ENCODE measurements at regions not wholly inside any gene's neighbourhood (a gene's known extent, or its start where the extent isn't known, plus 50 kb on each side); places are given as distances from the start of the nearest gene placed in this dataset.
"Not testable (repeated sequence)": the region's sequence is repeated elsewhere in the genome, so short reads cannot be mapped to it uniquely, and the experiment has no call there.

DNA sequence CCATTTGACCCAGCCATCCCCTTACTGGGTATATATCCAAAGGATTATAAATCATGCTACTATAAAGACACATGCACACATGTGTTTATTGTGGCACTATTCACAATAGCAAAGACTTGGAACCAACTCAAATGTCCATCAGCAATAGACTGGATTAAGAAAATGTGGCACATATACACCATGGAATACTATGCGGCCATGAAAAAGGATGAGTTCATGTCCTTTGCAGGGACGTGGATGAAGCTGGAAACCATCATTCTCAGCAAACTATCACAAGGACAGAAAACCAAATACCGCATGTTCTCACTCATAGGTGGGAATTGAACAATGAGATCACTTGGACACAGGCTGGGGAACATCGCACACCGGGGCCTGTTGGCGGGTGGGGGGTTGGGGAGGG is 913.4 kb upstream of the DIAPH2 start:
- DNase-seq (ENCODE audit: low spot score) = not testable (repeated sequence)

DNA sequence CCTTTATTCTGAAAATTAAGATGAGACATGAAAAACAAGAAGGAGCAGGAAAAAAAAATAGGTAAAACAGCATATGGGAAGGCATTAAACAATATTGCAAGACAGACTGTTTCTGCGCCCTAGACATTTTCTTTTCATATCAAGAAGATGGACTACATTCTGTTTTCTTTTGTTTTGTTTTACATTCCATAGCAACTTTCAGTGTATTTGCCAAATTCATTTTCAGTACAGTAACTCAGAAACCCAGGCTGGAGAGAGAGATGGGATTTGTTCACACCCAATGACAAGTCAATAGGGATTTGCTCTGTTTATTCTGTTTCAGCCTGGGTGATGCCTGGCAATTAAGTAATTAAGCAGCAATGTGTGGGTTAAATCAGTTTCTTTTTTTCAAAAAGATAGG is 892.8 kb upstream of the DIAPH2 start:
- DNase-seq (ENCODE audit: low spot score) = no peak

DNA sequence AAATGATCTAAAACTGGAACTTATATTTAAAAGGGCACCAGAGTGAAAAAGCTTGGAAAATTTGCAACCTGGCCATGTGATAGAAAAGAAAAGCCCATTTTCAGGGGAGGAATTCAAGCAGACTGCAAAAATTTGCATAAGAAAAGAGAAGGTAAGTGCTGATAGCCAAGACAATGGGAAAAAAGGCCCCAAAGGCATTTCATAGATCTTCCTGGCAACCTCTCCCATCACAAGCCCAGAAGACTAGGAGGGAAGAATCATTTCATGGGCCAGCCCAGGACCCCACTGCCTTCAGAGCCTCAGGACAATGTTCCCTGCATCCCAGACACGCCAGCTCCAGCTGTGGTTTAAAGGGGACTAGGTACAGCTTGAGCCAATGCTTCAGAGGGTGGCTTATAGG is 887.3 kb upstream of the DIAPH2 start:
- no peak for DNase-seq (ENCODE audit: low spot score)

DNA sequence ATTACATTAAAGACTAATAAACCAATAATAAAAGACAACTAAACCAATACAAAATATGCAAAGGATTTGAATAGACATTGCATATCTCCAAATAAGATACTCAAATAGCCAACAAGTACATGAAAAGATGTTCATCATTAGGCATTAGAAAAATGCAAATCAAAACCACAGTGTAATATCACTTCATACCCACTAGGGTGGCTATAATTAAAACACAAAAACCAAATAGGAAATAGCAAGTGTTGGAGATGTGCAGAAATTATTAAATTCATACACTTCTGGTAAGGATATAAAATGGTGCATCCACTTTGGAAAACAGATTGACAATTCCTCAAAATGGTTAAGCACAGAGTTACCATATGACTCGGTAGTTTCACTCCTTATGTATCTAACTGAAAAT is 860.8 kb upstream of the DIAPH2 start:
- no peak for DNase-seq (ENCODE audit: low spot score)

DNA sequence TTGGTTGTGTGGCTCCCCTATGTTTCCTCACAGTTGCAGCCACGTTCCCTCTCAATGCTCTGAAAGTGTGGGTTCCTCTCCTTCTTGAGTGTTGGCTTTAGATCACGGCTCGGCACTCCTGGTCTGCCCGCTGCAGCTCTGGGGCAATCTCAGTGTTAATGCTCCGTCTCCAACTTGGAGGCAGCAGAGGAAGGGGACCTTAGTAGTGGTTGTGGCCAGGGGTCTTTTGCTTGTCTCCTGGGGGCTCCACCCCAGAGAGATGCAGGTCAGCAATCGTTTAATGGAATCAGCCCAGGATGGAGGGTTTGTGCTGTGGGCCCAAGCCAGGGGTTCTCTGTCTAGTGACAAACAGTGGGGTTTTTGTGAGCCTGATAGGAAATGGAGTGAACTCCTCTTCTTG is 849.4 kb upstream of the DIAPH2 start:
- no peak for DNase-seq (ENCODE audit: low spot score)

DNA sequence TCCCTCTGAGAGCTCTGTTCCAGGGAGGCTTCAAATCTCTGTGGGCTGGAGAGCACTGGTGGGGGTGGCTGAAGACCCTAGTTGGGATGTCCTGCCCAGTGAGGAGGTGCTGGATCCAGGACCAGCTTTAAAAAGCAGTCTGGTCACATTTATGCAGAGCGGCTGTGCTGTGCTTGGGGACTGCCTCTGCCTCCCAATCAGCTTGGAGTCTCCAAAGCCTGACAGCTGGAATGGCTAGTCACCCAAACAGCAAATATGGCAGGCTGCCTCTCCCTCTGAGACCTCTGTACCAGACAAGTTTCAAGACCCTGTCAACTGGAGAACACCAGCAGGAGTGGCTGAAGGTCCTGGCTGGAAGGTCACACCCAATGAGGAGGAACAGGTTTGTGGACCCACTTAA is 848.1 kb upstream of the DIAPH2 start:
- no peak for DNase-seq (ENCODE audit: low spot score)

DNA sequence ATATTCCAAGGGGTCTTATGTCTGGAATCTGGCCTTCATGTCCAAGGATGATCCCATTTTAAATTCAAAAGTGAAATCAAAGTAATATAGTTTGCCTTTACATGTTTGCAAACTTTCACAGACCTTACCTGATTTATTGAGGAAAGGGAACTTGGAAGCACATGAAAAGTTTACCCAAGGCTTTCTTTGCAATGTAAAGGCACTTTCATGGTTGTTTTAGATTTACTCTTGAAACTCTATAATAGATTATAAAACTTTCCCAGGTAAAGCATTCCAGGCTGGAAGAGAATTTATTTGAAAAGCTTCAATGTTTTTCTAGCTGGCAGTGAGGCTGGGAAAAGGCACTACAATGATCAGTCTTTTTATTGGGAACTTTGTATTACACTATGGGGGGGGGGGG is 842.8 kb upstream of the DIAPH2 start:
- no peak for DNase-seq (ENCODE audit: low spot score)

DNA sequence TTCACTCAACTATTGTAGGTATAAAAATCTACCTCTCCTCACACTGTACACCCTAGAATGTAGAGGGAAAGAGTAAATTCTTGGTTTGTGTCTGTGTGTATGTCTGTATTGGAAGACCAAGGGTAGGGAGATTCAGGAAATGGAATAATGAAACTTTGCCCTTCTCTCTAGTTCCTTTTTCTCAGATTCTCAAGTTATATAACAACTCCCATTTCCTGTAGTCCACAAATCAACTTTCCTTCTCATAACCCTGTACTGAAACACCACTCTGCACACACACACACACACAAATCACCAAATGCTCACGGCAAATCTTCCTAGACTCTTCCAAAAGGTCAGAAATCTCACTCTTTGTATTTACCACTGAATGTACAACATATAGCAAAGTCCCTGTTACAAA is 824.5 kb upstream of the DIAPH2 start:
- no peak for DNase-seq (ENCODE audit: low spot score)

DNA sequence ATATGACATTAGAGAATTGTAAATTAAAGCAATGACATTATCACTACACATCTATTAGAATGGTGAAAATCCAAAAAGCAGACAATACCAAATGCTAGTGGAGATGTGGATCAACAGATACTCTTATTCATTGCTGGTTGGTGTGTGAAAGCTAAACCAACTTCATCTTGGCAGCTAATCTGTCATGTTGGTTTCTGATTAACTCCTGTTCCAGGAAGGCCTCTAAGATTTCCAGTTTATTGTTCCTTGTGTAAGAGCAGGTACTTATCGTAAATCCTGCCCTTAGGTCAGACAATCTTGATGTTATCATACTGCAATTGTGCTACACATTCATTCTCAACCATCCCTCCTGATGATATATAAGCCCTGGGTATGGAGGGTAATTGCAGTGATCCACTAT is 809.0 kb upstream of the DIAPH2 start:
- no peak for DNase-seq (ENCODE audit: low spot score)

DNA sequence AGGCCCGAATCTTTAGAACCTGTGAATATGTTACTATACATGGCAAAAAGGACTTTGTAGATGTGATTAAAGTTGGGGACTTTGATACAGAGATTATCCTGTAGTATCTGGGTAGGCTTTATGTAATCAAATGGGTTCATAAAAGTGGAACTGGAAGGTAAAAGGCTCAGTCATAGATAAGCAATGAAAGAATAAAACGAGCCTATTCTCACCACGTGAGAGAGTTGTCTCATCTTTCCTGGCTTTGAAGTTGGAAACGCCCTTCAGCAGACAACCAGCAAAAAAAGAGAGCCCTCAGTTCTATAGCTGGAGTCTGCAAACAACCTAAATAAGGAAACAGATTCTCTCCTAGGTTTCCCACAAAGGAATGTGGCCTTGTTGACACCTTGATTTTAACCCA is 805.8 kb upstream of the DIAPH2 start:
- DNase-seq (ENCODE audit: low spot score) = no peak

DNA sequence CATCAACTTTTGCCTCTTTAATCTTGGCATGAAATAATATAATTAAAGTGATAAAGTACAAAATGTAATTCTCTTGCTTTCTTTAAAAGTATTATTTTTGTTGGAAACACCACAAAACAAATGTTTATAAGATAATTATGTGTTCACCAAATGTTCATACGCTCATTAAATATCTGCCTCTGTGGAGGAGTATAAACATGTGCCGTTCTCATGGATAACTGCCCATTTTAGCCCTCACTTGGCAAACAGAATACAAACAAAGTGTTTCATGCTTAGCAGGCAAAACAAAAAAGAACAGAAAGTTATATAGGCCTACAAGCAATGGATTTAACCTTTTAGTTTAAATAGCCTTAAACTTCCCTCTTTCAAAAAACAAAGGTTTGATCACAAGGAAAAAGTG is 800.5 kb upstream of the DIAPH2 start:
- DNase-seq (ENCODE audit: low spot score) = no peak

DNA sequence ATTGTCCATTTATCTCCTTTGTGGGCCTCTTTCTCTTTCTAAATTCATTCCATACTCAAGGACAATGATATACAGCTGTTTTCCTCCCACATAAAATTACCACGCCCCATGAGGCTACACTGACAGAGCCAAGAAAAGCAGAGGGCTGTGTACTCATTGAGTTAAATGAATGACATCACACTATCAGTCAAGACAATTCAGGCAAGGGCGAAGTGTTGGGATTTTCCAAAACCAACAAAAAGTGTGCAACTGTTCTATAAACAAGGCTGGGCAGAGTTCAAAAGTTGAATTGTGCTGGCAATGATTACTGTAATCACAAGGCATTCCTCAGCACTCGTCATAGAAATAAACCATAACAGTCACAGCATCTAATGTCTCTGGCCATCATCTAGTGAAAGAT is 799.6 kb upstream of the DIAPH2 start:
- DNase-seq (ENCODE audit: low spot score) = no peak

DNA sequence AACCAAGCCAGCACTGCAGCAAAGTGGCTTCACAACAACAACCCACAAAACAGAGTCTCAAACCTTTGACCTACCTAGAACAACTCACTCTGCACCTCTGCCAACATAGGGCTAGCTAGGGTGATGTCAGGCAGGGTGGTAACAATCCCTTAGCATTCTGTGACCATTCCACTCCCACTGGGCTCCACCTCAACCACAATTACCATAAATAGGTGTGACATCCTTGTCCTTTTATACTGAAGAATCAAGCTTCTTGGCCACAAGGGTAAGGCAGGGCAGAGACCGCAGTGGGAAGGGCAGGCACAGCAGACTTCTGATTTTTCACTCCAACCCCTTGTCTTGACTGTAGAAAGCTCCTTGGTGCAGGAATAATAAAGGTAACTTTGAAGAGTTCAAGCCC is 795.4 kb upstream of the DIAPH2 start:
- no peak for DNase-seq (ENCODE audit: low spot score)

DNA sequence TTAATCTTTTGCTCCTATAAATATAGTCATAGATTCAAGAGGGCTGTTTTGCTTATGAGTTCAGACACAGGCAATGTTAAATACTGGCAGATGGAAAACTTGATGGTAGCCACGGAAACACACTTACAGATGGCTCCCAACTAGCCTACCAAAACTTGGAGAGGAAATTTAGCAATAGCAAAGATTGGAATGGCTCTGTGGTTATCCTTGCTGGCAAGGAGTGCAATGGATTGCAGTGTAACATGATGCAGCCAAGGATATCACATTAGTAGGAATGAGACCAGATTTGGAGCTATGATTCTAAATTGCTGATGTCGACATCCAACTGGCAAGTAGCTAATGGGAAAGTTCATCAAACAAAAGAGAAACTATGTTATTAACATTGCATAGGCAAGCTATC is 791.0 kb upstream of the DIAPH2 start:
- DNase-seq (ENCODE audit: low spot score) = no peak

DNA sequence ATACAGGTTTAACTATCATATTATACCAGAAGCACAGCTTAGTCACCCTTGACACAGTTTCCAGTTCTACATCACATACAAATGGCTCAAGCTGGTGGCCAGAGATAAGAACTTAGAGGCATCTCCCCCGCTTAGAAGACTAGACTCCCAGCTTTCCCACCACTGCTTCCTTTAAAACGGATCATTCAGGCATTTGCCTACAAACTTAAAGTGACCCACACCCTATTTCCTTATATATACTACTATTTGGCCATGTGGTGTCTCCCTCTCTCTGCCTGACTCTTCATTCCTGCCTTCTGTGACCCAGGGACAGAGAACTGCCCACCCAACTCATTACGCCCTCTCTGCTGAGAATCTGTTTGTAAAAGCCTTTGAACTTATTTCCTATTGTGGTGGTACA is 781.2 kb upstream of the DIAPH2 start:
- no peak for DNase-seq (ENCODE audit: low spot score)

DNA sequence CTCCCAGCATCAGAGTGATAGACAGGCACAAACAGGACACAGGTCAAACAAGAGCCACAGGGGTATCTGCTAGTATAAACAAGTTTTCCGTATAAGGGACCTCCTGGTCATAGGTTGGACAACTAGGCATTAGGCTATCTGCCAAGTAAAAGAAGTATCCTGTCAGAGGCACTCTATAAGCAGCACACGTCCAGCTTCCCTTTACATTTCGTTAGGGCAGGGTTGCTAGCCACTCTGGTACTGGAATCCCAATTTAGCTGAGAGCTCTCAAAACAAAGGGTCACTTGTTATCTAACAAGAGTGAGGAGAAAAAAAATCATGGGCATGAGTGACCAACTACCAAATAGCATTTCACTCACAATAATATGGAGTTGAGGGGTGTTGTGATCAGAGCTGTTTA is 780.7 kb upstream of the DIAPH2 start:
- no peak for DNase-seq (ENCODE audit: low spot score)

DNA sequence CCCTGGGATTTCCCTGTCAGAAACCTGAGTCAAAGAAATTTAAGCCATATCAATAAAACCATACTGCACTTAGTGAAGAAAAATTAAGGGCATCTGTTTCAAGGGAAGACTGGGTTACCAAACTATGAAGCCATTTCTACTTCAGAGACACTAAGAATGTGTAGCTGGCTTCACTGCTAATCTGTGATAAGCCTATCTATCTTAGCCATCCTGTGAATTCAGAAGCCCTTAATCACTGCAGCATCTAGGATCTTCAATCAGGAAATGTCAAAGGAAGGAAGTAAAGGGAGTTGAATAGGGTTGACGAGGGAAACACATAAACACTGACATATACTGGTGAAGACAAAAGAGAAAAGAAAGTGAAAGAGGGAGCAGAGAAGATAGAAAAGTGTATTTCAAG is 777.6 kb upstream of the DIAPH2 start:
- DNase-seq (ENCODE audit: low spot score) = no peak

DNA sequence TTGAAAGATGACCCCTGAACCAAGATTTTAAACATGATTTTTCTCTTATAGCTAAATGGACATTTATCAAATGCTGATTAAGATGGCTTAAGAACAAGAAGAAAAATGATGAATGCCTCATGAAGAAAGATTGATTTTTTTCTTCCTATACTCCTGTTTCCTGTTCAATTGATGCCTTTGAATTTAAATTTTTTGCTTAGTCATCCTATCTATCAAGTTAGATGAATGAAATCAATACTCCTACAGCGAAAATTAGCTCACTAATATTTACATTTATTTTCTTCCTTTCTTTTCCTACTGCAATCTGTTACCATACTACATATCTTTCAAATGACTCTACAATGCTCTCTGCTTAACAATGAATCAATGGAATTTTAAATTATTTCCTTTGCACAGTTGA is 773.6 kb upstream of the DIAPH2 start:
- DNase-seq (ENCODE audit: low spot score) = no peak

DNA sequence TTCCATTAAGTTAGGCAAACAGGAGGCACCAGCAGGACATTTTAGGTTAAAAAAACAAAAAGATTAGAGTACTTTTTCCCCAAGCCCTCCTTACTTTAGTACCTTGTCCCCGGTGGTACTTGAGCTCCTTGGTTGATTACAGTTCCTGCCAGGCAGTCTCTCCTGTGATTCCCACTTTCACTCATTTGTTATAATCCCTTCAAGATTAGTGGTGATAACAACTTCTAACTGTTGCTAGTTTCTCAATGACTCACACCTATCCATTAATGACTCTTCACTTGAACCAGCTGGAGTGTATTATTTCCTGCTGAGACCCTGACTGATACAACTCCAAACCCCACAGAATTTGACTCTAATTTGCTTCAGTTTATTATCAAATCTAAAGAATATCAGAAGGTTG is 765.0 kb upstream of the DIAPH2 start:
- no peak for DNase-seq (ENCODE audit: low spot score)

DNA sequence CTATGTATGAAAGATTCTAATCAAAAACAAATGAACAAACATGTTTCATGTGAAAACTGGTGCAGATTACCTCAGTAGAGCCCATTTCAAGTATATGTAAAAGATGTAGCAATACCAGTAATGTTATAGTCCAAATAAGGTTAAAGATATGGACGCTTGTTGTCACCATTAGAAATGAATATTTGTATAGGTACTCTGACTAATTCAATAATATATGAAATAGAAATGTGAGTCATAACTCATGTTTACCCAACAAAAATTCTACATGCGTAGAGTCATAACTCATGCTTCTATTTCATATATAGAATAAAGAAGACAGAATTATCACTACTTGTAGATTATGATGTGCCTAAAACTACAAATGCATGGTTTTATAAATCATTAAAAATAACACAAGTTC is 739.1 kb upstream of the DIAPH2 start:
- DNase-seq (ENCODE audit: low spot score) = no peak

DNA sequence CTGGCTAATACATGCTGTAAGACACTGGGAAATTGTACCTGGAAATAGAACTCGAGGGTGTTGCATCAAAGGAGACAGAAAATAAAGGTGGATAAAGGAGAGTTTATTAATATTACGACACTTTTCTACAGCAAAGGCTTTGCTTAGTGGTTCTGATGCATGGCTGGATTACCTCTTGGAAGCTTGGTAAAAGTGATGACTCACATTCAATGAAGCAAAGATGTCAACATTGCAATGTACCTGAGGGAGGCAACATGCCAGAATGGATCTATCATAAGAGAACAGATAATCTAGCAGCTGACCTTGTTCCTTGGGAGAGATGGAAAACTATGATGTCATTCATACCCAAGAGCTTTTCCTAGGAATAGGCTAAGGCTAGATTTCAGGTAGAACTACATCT is 735.1 kb upstream of the DIAPH2 start:
- no peak for DNase-seq (ENCODE audit: low spot score)

DNA sequence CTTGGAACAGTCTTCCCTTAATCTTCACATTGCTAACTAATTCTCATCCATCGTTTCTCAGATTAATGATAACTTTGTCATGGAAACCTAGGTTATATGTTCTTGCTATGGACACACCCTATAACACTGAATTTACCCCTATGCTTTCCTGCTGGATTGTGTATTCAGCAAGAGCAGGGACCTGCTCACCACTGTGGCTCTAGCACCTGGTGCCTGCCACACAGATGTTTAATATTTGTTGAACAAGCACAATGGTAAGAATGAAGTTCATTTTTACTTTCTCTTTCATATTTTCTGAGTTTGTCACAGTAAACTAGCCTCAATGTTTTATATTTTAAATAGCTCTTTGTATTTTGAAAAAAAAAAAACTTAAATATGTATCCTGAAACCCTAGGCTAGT is 734.0 kb upstream of the DIAPH2 start:
- DNase-seq (ENCODE audit: low spot score) = no peak

DNA sequence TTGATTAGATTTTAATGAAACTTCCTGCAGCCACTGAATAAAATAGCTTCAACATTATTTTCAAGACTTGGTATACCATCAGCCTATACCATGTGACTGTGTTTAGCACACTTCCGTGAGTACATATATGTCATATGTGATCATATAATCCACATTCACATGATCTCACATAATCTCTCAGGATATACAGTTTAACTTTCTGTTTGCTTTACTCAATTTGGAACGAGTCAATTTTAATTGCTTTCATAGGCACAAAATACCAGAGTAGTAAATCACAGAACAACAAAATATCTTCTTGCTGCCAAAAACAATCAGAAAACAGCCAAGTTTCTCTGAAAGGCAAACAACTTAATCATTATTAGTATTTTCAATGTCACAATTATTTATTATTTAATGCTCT is 731.1 kb upstream of the DIAPH2 start:
- DNase-seq (ENCODE audit: low spot score) = no peak

DNA sequence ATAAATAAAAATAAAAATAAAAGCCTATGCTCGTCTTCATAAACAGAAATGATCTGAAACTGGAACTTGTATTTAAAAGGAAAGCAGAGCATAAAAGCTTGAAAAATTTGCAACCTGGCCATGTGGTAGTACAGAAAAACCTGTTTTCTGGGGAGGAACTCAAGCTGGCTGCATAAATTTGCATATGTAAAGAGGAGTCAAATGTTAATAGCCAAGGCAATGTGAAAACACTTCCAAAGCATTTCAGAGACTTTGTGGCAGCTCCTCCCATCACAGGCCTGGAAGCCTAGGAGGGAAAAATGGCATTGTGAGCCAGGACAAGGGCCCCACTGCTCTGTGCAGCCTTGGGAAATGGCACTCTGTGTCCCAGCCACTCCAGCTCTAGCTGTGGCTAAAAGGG is 727.9 kb upstream of the DIAPH2 start:
- DNase-seq (ENCODE audit: low spot score) = no peak

DNA sequence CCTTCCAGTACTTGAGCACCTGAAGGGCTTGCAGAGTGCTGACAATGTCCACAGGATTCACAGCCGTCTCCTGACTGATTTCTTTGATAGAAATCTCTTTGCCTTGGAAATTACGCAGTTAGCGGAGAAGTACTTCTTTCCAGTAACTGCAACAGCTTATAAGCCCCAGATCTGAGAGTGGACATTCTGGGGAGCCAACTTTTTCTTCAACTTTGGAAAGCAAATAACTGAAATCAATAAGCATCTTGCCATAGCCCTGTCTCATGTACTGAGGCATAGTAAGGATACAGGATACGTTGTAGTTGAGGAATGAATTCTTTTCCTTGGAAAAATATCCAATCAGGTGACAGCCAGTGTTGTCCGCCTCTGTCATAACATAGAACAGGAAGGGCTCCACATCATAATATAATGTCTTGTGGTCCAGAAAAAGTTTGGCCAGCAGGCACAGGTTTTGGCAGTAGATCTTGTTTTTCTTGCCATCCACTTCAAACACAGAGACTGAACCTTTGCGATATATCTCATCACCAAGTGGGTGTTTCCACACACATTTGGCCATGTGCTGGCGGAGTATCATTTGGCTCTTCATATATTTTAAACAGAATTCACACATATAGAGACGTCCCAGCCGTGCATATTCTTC is 711.1 kb upstream of the DIAPH2 start:
- not testable (repeated sequence) for DNase-seq (ENCODE audit: low spot score)
